ENCODE measurements at regions not wholly inside any gene's neighbourhood (a gene's known extent, or its start where the extent isn't known, plus 50 kb on each side); places are given as distances from the start of the nearest gene placed in this dataset.

GRCh38 chr4:74613266-74613665, 168.3 kb downstream of the AREG start:
- DNase-seq (ENCODE audit: low read depth, low spot score): no peak

- DNase-seq (ENCODE audit: low read depth, low spot score): no peak
Observed at GRCh38 chr4:74615411-74615810, 170.5 kb downstream of the AREG start.

GRCh38 chr4:74618166-74618565, 173.2 kb downstream of the AREG start:
- DNase-seq (ENCODE audit: low read depth, low spot score): no peak

- DNase-seq (ENCODE audit: low read depth, low spot score): peak; percentile 62
Observed at GRCh38 chr4:74618659-74619058, 173.7 kb downstream of the AREG start.

GRCh38 chr4:74619931-74620702, 174.2 kb downstream of the BTC start:
- peak; percentile 38 for DNase-seq (ENCODE audit: low read depth, low spot score)

- no peak for DNase-seq (ENCODE audit: low read depth, low spot score)
Observed at GRCh38 chr4:74621616-74622015, 172.7 kb downstream of the BTC start.

- peak; percentile 33 for DNase-seq (ENCODE audit: low read depth, low spot score)
Observed at GRCh38 chr4:74623041-74623440, 171.3 kb downstream of the BTC start.

GRCh38 chr4:74624351-74625151, 169.8 kb downstream of the BTC start:
- peak; percentile 70 for DNase-seq (ENCODE audit: low read depth, low spot score)

- no peak for DNase-seq (ENCODE audit: low read depth, low spot score)
Observed at GRCh38 chr4:74625981-74626380, 168.3 kb downstream of the BTC start.

GRCh38 chr4:74627093-74627492, 167.2 kb downstream of the BTC start:
- no peak for DNase-seq (ENCODE audit: low read depth, low spot score)

- DNase-seq (ENCODE audit: low read depth, low spot score): no peak
Observed at GRCh38 chr4:74627504-74627903, 166.8 kb downstream of the BTC start.

- DNase-seq (ENCODE audit: low read depth, low spot score): no peak
Observed at GRCh38 chr4:74628852-74629620, 165.3 kb downstream of the BTC start.

GRCh38 chr4:74630551-74630950, 163.8 kb downstream of the BTC start:
- DNase-seq (ENCODE audit: low read depth, low spot score): no peak

- no peak for DNase-seq (ENCODE audit: low read depth, low spot score)
Observed at GRCh38 chr4:74631338-74631737, 163.0 kb downstream of the BTC start.

- no peak for DNase-seq (ENCODE audit: low read depth, low spot score)
Observed at GRCh38 chr4:74631988-74632387, 162.3 kb downstream of the BTC start.

- peak; percentile 93 for DNase-seq (ENCODE audit: low read depth, low spot score)
Observed at GRCh38 chr4:74632634-74633033, 161.7 kb downstream of the BTC start.

GRCh38 chr4:74635074-74635473, 159.2 kb downstream of the BTC start:
- DNase-seq (ENCODE audit: low read depth, low spot score): no peak

GRCh38 chr4:74635490-74636123, 158.7 kb downstream of the BTC start:
- no peak for DNase-seq (ENCODE audit: low read depth, low spot score)

GRCh38 chr4:74638001-74638400, 156.3 kb downstream of the BTC start:
- no peak for DNase-seq (ENCODE audit: low read depth, low spot score)

GRCh38 chr4:74638689-74639088, 155.6 kb downstream of the BTC start:
- DNase-seq (ENCODE audit: low read depth, low spot score): no peak

- DNase-seq (ENCODE audit: low read depth, low spot score): peak; percentile 81
Observed at GRCh38 chr4:74640111-74640903, 154.0 kb downstream of the BTC start.

All from astrocyte of the hippocampus (primary cell).